ENCODE measurements at regions not wholly inside any gene's neighbourhood (a gene's known extent, or its start where the extent isn't known, plus 50 kb on each side); places are given as distances from the start of the nearest gene placed in this dataset.

DNA sequence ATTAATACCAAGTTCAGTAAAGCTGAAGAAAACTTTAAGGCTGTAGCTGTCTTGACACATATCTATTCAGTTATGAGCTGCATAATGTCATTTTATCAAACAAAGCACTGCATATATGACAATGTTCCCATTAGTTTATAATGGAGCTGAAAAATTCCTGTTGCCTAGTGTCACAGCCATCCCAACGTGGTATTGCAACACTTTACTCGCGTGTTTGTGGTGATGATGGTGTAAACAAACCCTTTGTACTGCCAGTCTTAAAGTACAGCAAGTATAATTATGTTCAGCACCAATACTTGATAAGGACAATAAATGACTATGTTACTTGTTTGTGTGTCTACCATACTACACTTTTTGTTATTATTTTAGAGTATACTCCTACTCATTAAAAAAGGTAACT lies 1415.6 kb upstream of the PCDH7 start:
- Histone ChIP-seq H3K4me3 (ENCODE audit: insufficient read depth, low read depth, low read length) (no peak overlapping the region), H3K9ac (ENCODE audit: low read length) (no peak overlapping the region), H3K27me3 (ENCODE audit: insufficient read depth, low read length) (no peaks in the 10 kb centered on the region), H4K20me1 (ENCODE audit: insufficient read depth, low read length) (no peaks in the 10 kb centered on the region), H2AFZ (ENCODE audit: low read depth, low read length) (no peak overlapping the region), H3K4me1 (ENCODE audit: insufficient read depth, low read length) (no peaks in the 10 kb centered on the region), H3K9me3 (ENCODE audit: insufficient read depth, low read depth, low read length) (no peaks in the 10 kb centered on the region), H3K79me2 (ENCODE audit: insufficient read depth, low read length) (no peaks in the 10 kb centered on the region), H3K4me2 (ENCODE audit: low read length) (no peak overlapping the region), H3K36me3 (ENCODE audit: insufficient read depth, low read length) (no peaks in the 10 kb centered on the region), H3K27ac (ENCODE audit: low read depth, low read length) (no peak overlapping the region)
- H3K4me1 Mint-ChIP-seq (ENCODE audit: low read depth, unreplicated experiment) = peaks cover 4% of the 10 kb centered on the region
- H3K27ac Mint-ChIP-seq (ENCODE audit: unreplicated experiment) = no peak overlapping the region
- no peak overlapping the region for H3K4me3 Mint-ChIP-seq (ENCODE audit: unreplicated experiment)
- FAIRE-seq (no peak), DNase-seq (ENCODE audit: low read depth) (no peak)
- no peaks in the 10 kb centered on the region for H3K36me3 Mint-ChIP-seq (ENCODE audit: low read depth, unreplicated experiment)
- no peaks in the 10 kb centered on the region for H3K27me3 Mint-ChIP-seq (ENCODE audit: low read depth, unreplicated experiment)
- H3K9me3 Mint-ChIP-seq (ENCODE audit: unreplicated experiment) = no peaks in the 10 kb centered on the region
- TF ChIP-seq EZH2 (IDR thresholded peaks at IDR 0.05; ENCODE audit: insufficient read depth, low read length) = no peak
- TF ChIP-seq, protein P1, sequence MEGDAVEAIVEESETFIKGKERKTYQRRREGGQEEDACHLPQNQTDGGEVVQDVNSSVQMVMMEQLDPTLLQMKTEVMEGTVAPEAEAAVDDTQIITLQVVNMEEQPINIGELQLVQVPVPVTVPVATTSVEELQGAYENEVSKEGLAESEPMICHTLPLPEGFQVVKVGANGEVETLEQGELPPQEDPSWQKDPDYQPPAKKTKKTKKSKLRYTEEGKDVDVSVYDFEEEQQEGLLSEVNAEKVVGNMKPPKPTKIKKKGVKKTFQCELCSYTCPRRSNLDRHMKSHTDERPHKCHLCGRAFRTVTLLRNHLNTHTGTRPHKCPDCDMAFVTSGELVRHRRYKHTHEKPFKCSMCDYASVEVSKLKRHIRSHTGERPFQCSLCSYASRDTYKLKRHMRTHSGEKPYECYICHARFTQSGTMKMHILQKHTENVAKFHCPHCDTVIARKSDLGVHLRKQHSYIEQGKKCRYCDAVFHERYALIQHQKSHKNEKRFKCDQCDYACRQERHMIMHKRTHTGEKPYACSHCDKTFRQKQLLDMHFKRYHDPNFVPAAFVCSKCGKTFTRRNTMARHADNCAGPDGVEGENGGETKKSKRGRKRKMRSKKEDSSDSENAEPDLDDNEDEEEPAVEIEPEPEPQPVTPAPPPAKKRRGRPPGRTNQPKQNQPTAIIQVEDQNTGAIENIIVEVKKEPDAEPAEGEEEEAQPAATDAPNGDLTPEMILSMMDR (IDR thresholded peaks at IDR 0.05; ENCODE audit: insufficient read depth, low read depth, low read length) = no peak

DNA sequence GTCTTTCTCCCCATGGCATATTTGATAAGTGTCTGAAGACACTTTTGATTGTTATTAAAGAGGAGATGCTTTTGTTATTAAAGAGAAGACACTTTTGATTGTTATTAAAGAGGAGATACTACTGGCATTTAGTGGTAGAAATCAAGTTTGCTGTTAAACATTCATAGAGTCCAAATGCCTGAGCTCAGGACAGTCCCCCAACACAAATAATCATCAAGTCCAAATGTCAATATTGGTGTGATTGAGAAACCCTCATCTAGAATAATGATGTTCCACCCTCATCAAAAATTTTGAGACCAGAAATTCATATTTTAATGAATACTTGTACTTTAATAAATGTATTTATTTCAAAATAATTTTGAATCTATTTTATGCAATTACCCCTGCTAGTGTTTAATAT lies 1412.9 kb upstream of the PCDH7 start:
- Histone ChIP-seq H3K79me2 (ENCODE audit: insufficient read depth, low read length) (no peaks in the 10 kb centered on the region), H3K4me3 (ENCODE audit: insufficient read depth, low read depth, low read length) (no peak overlapping the region), H3K27me3 (ENCODE audit: insufficient read depth, low read length) (no peaks in the 10 kb centered on the region), H3K9me3 (ENCODE audit: insufficient read depth, low read depth, low read length) (no peaks in the 10 kb centered on the region), H4K20me1 (ENCODE audit: insufficient read depth, low read length) (no peaks in the 10 kb centered on the region), H3K4me1 (ENCODE audit: insufficient read depth, low read length) (peaks cover 10% of the 10 kb centered on the region), H3K36me3 (ENCODE audit: insufficient read depth, low read length) (no peaks in the 10 kb centered on the region), H3K4me2 (ENCODE audit: low read length) (no peak overlapping the region), H3K9ac (ENCODE audit: low read length) (no peak overlapping the region), H2AFZ (ENCODE audit: low read depth, low read length) (no peak overlapping the region), H3K27ac (ENCODE audit: low read depth, low read length) (no peak overlapping the region)
- no peak overlapping the region for H3K4me3 Mint-ChIP-seq (ENCODE audit: unreplicated experiment)
- no peaks in the 10 kb centered on the region for H3K27me3 Mint-ChIP-seq (ENCODE audit: low read depth, unreplicated experiment)
- H3K27ac Mint-ChIP-seq (ENCODE audit: unreplicated experiment) = no peak overlapping the region
- peaks cover 18% of the 10 kb centered on the region for H3K4me1 Mint-ChIP-seq (ENCODE audit: low read depth, unreplicated experiment)
- no peaks in the 10 kb centered on the region for H3K36me3 Mint-ChIP-seq (ENCODE audit: low read depth, unreplicated experiment)
- FAIRE-seq (no peak), DNase-seq (ENCODE audit: low read depth) (no peak)
- TF ChIP-seq, protein P1 (IDR thresholded peaks at IDR 0.05; ENCODE audit: insufficient read depth, low read depth, low read length) = no peak
- TF ChIP-seq EZH2 (IDR thresholded peaks at IDR 0.05; ENCODE audit: insufficient read depth, low read length) = no peak
- H3K9me3 Mint-ChIP-seq (ENCODE audit: unreplicated experiment) = no peaks in the 10 kb centered on the region

- DNase-seq (ENCODE audit: low read depth) (no peak), FAIRE-seq (no peak)
- Histone ChIP-seq H3K36me3 (ENCODE audit: insufficient read depth, low read length) (no peaks in the 10 kb centered on the region), H3K9ac (ENCODE audit: low read length) (no peak overlapping the region), H2AFZ (ENCODE audit: low read depth, low read length) (no peak overlapping the region), H3K4me2 (ENCODE audit: low read length) (no peak overlapping the region), H3K4me3 (ENCODE audit: insufficient read depth, low read depth, low read length) (no peak overlapping the region), H3K27ac (ENCODE audit: low read depth, low read length) (no peak overlapping the region), H3K79me2 (ENCODE audit: insufficient read depth, low read length) (no peaks in the 10 kb centered on the region), H3K27me3 (ENCODE audit: insufficient read depth, low read length) (no peaks in the 10 kb centered on the region), H3K9me3 (ENCODE audit: insufficient read depth, low read depth, low read length) (no peaks in the 10 kb centered on the region), H3K4me1 (ENCODE audit: insufficient read depth, low read length) (peaks cover 10% of the 10 kb centered on the region), H4K20me1 (ENCODE audit: insufficient read depth, low read length) (no peaks in the 10 kb centered on the region)
- Mint-ChIP-seq H3K27ac (ENCODE audit: unreplicated experiment) (no peak overlapping the region), H3K27me3 (ENCODE audit: low read depth, unreplicated experiment) (no peaks in the 10 kb centered on the region), H3K36me3 (ENCODE audit: low read depth, unreplicated experiment) (no peaks in the 10 kb centered on the region), H3K4me3 (ENCODE audit: unreplicated experiment) (no peak overlapping the region), H3K9me3 (ENCODE audit: unreplicated experiment) (no peaks in the 10 kb centered on the region), H3K4me1 (ENCODE audit: low read depth, unreplicated experiment) (peaks cover 18% of the 10 kb centered on the region)
- TF ChIP-seq, protein P1 (IDR thresholded peaks at IDR 0.05; ENCODE audit: insufficient read depth, low read depth, low read length) = no peak
- TF ChIP-seq EZH2 (IDR thresholded peaks at IDR 0.05; ENCODE audit: insufficient read depth, low read length) = no peak
Measured at GRCh38 chr4:29307755-29308154, 1412.4 kb upstream of the PCDH7 start.

Measured in astrocyte (in vitro differentiated cells and primary cell).